Epithelial cell of proximal tubule (primary cell): ENCODE measurements at regions not wholly inside any gene's neighbourhood (a gene's known extent, or its start where the extent isn't known, plus 50 kb on each side); places are given as distances from the start of the nearest gene placed in this dataset.

Experiments
- DNase-seq: peaks from one replicate; pipeline ENCODE4 v3.0.0-alpha.2; 2011; ENCODE audit warnings: low read depth
- H3K4me3 ChIP-seq: 2 replicates; pipeline ENCODE4 v1.5.1; 2011; ENCODE audit warnings: low read depth, mild to moderate bottlenecking, low read length
- TF ChIP-seq, protein P1 (sequence below): conservative IDR thresholded peaks from 2 replicates; pipeline ENCODE4 v1.5.1; 2012; ENCODE audit warnings: low read depth, mild to moderate bottlenecking, low read length

GRCh38 chr11:130598433-130598832 is 150.0 kb downstream of the ADAMTS15 start:
- H3K4me3 ChIP-seq = no peak overlapping the region
- DNase-seq = no peak
- TF ChIP-seq, protein P1, sequence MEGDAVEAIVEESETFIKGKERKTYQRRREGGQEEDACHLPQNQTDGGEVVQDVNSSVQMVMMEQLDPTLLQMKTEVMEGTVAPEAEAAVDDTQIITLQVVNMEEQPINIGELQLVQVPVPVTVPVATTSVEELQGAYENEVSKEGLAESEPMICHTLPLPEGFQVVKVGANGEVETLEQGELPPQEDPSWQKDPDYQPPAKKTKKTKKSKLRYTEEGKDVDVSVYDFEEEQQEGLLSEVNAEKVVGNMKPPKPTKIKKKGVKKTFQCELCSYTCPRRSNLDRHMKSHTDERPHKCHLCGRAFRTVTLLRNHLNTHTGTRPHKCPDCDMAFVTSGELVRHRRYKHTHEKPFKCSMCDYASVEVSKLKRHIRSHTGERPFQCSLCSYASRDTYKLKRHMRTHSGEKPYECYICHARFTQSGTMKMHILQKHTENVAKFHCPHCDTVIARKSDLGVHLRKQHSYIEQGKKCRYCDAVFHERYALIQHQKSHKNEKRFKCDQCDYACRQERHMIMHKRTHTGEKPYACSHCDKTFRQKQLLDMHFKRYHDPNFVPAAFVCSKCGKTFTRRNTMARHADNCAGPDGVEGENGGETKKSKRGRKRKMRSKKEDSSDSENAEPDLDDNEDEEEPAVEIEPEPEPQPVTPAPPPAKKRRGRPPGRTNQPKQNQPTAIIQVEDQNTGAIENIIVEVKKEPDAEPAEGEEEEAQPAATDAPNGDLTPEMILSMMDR = no peak

DNA sequence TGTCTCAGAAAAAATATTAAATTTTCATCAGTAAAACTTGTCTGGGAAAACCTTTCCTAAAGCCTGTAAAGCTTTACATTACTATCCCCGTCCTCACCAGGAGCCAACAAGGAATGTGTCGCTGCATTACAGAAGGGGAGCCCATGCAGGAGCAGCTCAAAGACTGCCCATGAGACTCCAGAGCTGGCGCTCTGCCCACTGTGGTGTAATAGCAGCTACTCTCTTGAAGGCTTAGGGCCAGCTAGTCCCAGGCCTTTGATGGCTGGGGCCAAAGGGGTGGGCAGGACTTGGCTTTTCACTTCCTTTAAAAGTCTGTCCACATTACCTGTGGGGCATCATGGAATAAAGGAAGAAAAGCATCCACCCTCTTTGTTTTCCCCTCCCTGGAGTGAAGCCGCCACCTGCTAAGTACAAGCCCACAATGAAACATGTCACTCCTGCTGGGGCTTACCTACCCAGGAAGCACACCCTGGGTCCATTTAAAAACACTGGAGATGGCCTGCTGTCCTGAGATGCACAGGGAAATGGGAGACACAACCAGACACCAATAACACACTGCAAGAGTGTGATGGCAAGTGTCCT is 150.7 kb downstream of the ADAMTS15 start:
- no peak overlapping the region for H3K4me3 ChIP-seq
- TF ChIP-seq, protein P1 = no peak
- no peak for DNase-seq

DNA sequence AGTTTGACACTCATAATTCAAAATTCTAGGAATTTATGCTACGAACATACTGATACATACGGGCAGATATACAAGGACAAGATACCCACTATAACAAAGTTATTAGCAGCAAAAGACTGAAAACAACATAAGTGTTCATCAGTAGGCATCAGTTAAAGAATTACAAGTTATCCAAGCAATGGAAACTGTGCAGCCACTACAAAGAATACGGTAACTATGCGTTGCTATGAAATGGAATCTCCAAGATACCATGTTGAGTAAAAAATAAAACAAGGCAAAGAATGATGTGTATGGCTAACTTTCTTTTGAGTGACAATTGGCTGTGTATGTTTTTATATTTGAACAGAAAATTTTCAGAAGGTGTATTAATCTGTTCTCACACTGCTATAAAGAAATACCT is 151.7 kb downstream of the ADAMTS15 start:
- no peak for DNase-seq
- TF ChIP-seq, protein P1 = no peak
- H3K4me3 ChIP-seq = no peak overlapping the region

DNA sequence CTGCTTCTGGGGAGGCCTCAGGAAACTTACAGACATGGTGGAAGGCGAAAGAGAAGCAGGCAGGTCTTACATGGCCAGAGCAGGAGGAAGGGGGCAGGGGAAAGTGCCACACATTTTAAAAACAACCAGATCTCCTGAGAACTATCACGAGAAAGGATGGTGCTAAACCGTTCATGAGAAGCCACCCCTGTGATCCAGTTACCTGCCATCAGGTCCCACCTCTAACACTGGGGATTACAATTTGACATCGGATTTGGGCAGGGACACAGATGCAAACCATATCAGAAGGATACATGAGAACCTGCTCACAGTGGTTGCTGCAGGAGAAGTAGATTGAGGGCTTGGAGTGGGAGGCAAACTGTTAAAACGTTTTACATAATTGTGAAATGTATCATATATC is 152.2 kb downstream of the ADAMTS15 start:
- TF ChIP-seq, protein P1 = no peak
- no peak overlapping the region for H3K4me3 ChIP-seq
- DNase-seq = no peak

GRCh38 chr11:130601141-130601540 is 152.7 kb downstream of the ADAMTS15 start:
- DNase-seq = no peak
- H3K4me3 ChIP-seq = no peak overlapping the region
- TF ChIP-seq, protein P1 = no peak

GRCh38 chr11:130601764-130602460 is 153.5 kb downstream of the ADAMTS15 start:
- TF ChIP-seq, protein P1 = no peak
- H3K4me3 ChIP-seq = no peak overlapping the region
- DNase-seq = no peak
